Calu3 (cell line): ENCODE measurements at regions not wholly inside any gene's neighbourhood (a gene's known extent, or its start where the extent isn't known, plus 50 kb on each side); places are given as distances from the start of the nearest gene placed in this dataset.

Source experiments
- BruUV-seq: library from RNA; stranded (reverse); fragments of 400-500 nt; replicated peaks from 2 replicates; lab custom pipeline; 2021; lab: Mats Ljungman, UMichigan
- CTCF ChIA-PET: fragments of 300-600 bp; sonication (Branson Sonifier 250); formaldehyde crosslinking; loops from one replicate; lab custom pipeline; 2022; ENCODE audit warnings: antibody characterized with exemption; lab: Charles Lee
- DNase-seq: peaks from one replicate; pipeline ENCODE4 v3.0.0; 2022
- H3K27ac Mint-ChIP-seq: one replicate; pipeline ENCODE4 v1.8.0; 2022; ENCODE audit warnings: mixed read lengths; ENCODE audit not compliant: unreplicated experiment
- H3K27me3 Mint-ChIP-seq: one replicate; pipeline ENCODE4 v1.8.0; 2022; ENCODE audit warnings: mixed read lengths; ENCODE audit not compliant: unreplicated experiment
- H3K36me3 Mint-ChIP-seq: one replicate; pipeline ENCODE4 v1.8.0; 2022; ENCODE audit warnings: mild to moderate bottlenecking, moderate library complexity, mixed read lengths; ENCODE audit not compliant: insufficient read depth, unreplicated experiment
- H3K4me1 Mint-ChIP-seq: one replicate; pipeline ENCODE4 v1.8.0; 2022; ENCODE audit warnings: mild to moderate bottlenecking, low read depth, mixed read lengths; ENCODE audit not compliant: unreplicated experiment
- H3K4me3 Mint-ChIP-seq: one replicate; pipeline ENCODE4 v1.8.0; 2022; ENCODE audit warnings: mild to moderate bottlenecking, low read depth, moderate library complexity, mixed read lengths; ENCODE audit not compliant: unreplicated experiment
- H3K9me3 Mint-ChIP-seq: one replicate; pipeline ENCODE4 v1.8.0; 2022; ENCODE audit warnings: low read depth, mixed read lengths; ENCODE audit not compliant: unreplicated experiment
- CTCF ChIP-seq: fragments of 200-600 bp; IDR thresholded peaks from one replicate; pipeline ENCODE4 v1.8.0; 2022; ENCODE audit warnings: antibody characterized with exemption; ENCODE audit not compliant: unreplicated experiment
- intact Hi-C: fragments of 100-400 bp; cut with micrococcal nuclease; formaldehyde crosslinking; loops from one replicate; pipeline ENCODE4 v1.10.0; 2022; ENCODE audit not compliant: unreplicated experiment

DNA sequence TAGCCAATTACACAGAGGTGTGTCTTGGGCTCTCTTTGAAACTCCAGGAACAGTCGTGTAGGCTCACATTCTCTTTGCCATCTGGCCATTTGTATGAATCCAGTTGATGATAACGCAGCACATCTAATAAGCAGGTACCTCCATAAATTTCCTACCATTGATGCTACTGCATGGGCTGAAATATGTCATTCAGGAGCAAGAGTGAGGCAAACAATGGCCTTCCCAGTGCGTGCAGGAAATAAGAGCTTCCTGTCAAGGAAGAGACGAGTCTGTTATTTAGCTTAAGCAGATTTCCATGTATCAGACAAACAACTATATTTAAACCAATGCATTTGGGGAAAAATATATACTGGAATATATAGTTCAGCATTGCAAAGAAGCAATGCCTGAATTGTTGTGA lies 102.1 kb upstream of the MXRA5 start:
- Mint-ChIP-seq H3K27me3 (no peaks in the 10 kb centered on the region), H3K27ac (no peak overlapping the region), H3K4me1 (no peaks in the 10 kb centered on the region), H3K9me3 (no peaks in the 10 kb centered on the region), H3K4me3 (no peak overlapping the region), H3K36me3 (no peaks in the 10 kb centered on the region)
- DNase-seq: no peak
- intact Hi-C loops: no loop called here
- no TSS peak for BruUV-seq
- CTCF ChIA-PET: no interaction called here
- no peak for TF ChIP-seq CTCF

DNA sequence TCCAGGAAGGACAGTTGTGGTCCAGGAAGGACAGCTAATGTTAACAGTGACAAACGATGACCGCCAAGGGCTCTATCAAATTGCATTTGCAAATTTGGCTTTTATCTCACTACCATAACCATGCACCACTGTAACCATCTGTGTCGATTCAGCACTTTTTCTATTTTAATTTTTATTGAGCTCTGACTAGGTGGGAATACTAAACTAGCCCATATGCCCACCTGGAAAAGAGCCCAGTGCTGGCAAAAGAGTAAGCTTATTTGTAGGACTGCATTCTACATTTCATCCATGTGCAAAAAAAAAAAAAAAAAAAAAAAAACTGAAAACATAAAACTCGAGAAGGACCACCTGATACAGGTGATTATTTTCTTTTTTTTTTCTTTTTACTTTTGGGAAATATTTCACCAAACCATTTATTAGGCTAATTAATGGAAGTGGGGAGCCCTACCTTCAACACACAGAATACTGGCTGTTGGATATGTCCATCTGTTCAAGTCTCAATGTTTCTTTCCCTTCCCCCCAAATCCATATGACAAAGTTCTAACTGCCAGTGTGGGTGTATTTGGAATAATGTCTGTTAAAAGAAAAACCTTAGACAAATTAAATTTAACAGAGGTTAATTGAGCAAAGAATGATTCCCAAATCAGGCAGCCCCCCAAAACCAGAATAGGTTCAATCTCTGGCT lies 99.5 kb upstream of the MXRA5 start:
- intact Hi-C loops: no loop called here
- CTCF ChIA-PET: no interaction called here
- no peak overlapping the region for H3K4me3 Mint-ChIP-seq
- H3K27ac Mint-ChIP-seq: no peak overlapping the region
- no TSS peak for BruUV-seq
- no peaks in the 10 kb centered on the region for H3K9me3 Mint-ChIP-seq
- no peak for DNase-seq
- no peaks in the 10 kb centered on the region for H3K4me1 Mint-ChIP-seq
- H3K27me3 Mint-ChIP-seq: no peaks in the 10 kb centered on the region
- no peaks in the 10 kb centered on the region for H3K36me3 Mint-ChIP-seq
- TF ChIP-seq CTCF: no peak

GRCh38 chrX:3443184-3443583 lies 96.7 kb upstream of the MXRA5 start:
- H3K4me1 Mint-ChIP-seq: no peaks in the 10 kb centered on the region
- peaks cover 5% of the 10 kb centered on the region for H3K9me3 Mint-ChIP-seq
- H3K36me3 Mint-ChIP-seq: no peaks in the 10 kb centered on the region
- CTCF ChIA-PET: no interaction called here
- TF ChIP-seq CTCF: no peak
- no peak for DNase-seq
- H3K4me3 Mint-ChIP-seq: no peak overlapping the region
- no peak overlapping the region for H3K27ac Mint-ChIP-seq
- intact Hi-C loops: no loop called here
- peaks cover 7% of the 10 kb centered on the region for H3K27me3 Mint-ChIP-seq
- no TSS peak for BruUV-seq

- Mint-ChIP-seq H3K27me3 (peaks cover 7% of the 10 kb centered on the region), H3K9me3 (peaks cover 5% of the 10 kb centered on the region), H3K36me3 (no peaks in the 10 kb centered on the region), H3K4me1 (no peaks in the 10 kb centered on the region), H3K27ac (no peak overlapping the region), H3K4me3 (no peak overlapping the region)
- BruUV-seq: no TSS peak
- no peak for DNase-seq
- intact Hi-C loops: no loop called here
- no peak for TF ChIP-seq CTCF
- CTCF ChIA-PET: no interaction called here
Observed at GRCh38 chrX:3442691-3443090, 96.2 kb upstream of the MXRA5 start.
